Left ventricle myocardium inferior (tissue), 1 donor: ENCODE measurements at regions not wholly inside any gene's neighbourhood (a gene's known extent, or its start where the extent isn't known, plus 50 kb on each side); places are given as distances from the start of the nearest gene placed in this dataset.
A peak's percentile ranks its signal among the peaks of the same experiment; 100 is the strongest.

Source experiments
- DNase-seq: peaks from one replicate; pipeline ENCODE4 v3.0.0-alpha.2; 2020
- H3K27ac ChIP-seq: fragments of 200-600 bp; replicated peaks from 2 replicates; pipeline ENCODE4 v1.8.0; 2021
- H3K27me3 ChIP-seq: fragments of 200-600 bp; 2 replicates; pipeline ENCODE4 v1.8.0; 2021; ENCODE audit warnings: low read depth
- H3K36me3 ChIP-seq: fragments of 200-600 bp; 2 replicates; pipeline ENCODE4 v1.8.0; 2021
- H3K4me1 ChIP-seq: fragments of 200-600 bp; 2 replicates; pipeline ENCODE4 v1.8.0; 2021
- H3K4me3 ChIP-seq: fragments of 200-600 bp; 2 replicates; pipeline ENCODE4 v1.8.0; 2021; ENCODE audit warnings: mild to moderate bottlenecking, moderate library complexity
- H3K9me3 ChIP-seq: fragments of 200-600 bp; replicated peaks from 2 replicates; pipeline ENCODE4 v1.8.0; 2021
- intact Hi-C: fragments of 100-400 bp; cut with micrococcal nuclease; formaldehyde crosslinking; loops from one replicate; pipeline ENCODE4 v1.11.0; 2022
- TF ChIP-seq, protein P1 (sequence below): fragments of 200-600 bp; IDR thresholded peaks from 2 replicates; pipeline ENCODE4 v1.8.0; 2021; ENCODE audit warnings: antibody characterized with exemption, mild to moderate bottlenecking, borderline replicate concordance
- donor health status: DM: no; HTN: yes; CAD: no; lungs with severe emphysema.

DNA sequence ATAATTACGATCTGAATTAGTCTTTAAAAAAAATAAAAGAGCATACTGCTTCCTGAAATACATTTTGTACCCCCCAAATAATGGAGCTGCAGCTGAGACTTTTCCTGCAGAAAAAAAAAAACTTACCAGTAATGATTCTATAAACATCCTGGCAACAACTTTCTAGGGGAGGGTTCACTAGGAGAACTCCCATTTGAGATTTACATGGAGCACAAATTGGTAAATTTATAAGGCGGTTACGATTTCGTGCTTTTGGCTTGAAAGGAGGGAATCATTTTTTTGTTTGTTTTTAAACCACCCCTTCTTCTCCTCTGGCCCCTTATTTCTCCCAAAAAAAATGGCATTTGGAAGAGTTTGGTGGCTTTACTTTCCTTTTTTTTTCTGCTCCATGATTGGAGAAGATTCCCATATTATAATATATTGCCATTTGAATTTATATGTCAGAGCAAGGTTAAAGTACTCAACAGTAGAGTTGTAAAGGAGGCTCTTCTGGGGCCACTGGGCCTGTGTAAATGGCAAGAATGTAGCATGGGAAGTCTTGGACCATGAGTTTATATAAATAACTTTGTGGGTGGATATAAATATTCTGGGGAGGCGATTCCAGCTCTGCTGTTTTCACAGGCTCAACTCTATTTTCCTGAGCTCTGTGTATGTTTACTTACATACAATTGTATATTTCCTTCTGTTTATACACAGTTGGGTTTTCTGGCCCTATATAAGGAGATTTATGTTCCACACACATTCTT is 159.9 kb downstream of the CSNK1G3 start:
- DNase-seq = no peak
- Histone ChIP-seq H3K36me3 (no peaks in the 10 kb centered on the region), H3K27ac (no peak overlapping the region), H3K4me3 (no peak overlapping the region), H3K27me3 (no peaks in the 10 kb centered on the region), H3K9me3 (peaks cover 5% of the 10 kb centered on the region), H3K4me1 (peaks cover 25% of the 10 kb centered on the region)
- TF ChIP-seq, protein P1, sequence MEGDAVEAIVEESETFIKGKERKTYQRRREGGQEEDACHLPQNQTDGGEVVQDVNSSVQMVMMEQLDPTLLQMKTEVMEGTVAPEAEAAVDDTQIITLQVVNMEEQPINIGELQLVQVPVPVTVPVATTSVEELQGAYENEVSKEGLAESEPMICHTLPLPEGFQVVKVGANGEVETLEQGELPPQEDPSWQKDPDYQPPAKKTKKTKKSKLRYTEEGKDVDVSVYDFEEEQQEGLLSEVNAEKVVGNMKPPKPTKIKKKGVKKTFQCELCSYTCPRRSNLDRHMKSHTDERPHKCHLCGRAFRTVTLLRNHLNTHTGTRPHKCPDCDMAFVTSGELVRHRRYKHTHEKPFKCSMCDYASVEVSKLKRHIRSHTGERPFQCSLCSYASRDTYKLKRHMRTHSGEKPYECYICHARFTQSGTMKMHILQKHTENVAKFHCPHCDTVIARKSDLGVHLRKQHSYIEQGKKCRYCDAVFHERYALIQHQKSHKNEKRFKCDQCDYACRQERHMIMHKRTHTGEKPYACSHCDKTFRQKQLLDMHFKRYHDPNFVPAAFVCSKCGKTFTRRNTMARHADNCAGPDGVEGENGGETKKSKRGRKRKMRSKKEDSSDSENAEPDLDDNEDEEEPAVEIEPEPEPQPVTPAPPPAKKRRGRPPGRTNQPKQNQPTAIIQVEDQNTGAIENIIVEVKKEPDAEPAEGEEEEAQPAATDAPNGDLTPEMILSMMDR = no peak
- intact Hi-C loops = no loop called here

DNA sequence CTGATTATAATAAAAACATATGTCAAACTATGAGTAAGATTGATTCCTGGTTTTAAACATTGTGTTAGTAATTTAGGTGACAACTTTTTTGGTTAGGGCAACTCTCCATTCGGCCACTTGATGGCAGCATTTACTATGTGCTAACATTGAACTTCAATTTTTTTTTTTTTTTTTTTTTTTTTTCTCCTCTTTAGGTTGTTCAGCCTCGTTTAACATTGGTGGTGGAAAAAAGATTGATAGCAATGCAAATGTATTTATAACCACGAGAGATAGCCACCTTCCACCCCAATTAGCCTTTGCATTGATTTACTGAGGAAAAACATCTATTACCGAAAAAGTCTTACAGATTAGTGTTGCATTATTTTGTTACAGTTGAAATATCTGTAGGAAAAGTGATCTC is 159.1 kb downstream of the CSNK1G3 start:
- Histone ChIP-seq H3K27ac (no peak overlapping the region), H3K36me3 (no peaks in the 10 kb centered on the region), H3K9me3 (peaks cover 6% of the 10 kb centered on the region), H3K4me1 (peaks cover 25% of the 10 kb centered on the region), H3K4me3 (no peak overlapping the region), H3K27me3 (no peaks in the 10 kb centered on the region)
- intact Hi-C loops = no loop called here
- TF ChIP-seq, protein P1 = peak; percentile 92
- no peak for DNase-seq
